WTC11 (cell line): ENCODE measurements at regions not wholly inside any gene's neighbourhood (a gene's known extent, or its start where the extent isn't known, plus 50 kb on each side); places are given as distances from the start of the nearest gene placed in this dataset.

ENCODE experiments used
- ATAC-seq: fragments of 200-7000 bp; cut with Tn5 transposase; 2 replicates; pipeline ENCODE4 v1.10.0; 2021; ENCODE audit warnings: mild to moderate bottlenecking, moderate library complexity
- CTCF ChIA-PET: fragments of 300-600 bp; sonication (Branson Sonifier 250); formaldehyde crosslinking; loops from one replicate; lab custom pipeline; 2021; ENCODE audit warnings: antibody characterized with exemption; lab: Charles Lee
- POLR2A ChIA-PET: fragments of 350-600 bp; sonication (Branson Sonifier 250); formaldehyde crosslinking; loops from one replicate; lab custom pipeline; 2021; ENCODE audit warnings: antibody characterized with exemption; lab: Charles Lee
- DNase-seq: peaks from one replicate; pipeline ENCODE4 v3.0.0; 2021; ENCODE audit warnings: low spot score
- H3K27ac Mint-ChIP-seq: 2 replicates; pipeline ENCODE4 v1.8.0; 2021; ENCODE audit warnings: mixed read lengths
- H3K27me3 Mint-ChIP-seq: 2 replicates; pipeline ENCODE4 v1.8.0; 2021; ENCODE audit warnings: low read depth, mild to moderate bottlenecking, moderate library complexity, mixed read lengths
- H3K36me3 Mint-ChIP-seq: 2 replicates; pipeline ENCODE4 v1.8.0; 2021; ENCODE audit warnings: mixed read lengths
- H3K4me1 Mint-ChIP-seq: 2 replicates; pipeline ENCODE4 v1.8.0; 2022; ENCODE audit warnings: mixed read lengths
- H3K4me3 Mint-ChIP-seq: 2 replicates; pipeline ENCODE4 v1.8.0; 2021; ENCODE audit warnings: mild to moderate bottlenecking, moderate library complexity, mixed read lengths
- H3K9me3 Mint-ChIP-seq: 2 replicates; pipeline ENCODE4 v1.8.0; 2021; ENCODE audit warnings: mixed read lengths
- ESRRA ChIP-seq: sonication (generic); formaldehyde crosslinking; IDR thresholded peaks from 2 replicates; pipeline ENCODE4 v1.8.1; 2022; ENCODE audit warnings: mild to moderate bottlenecking, missing genetic modification reagents, borderline replicate concordance
- JUN ChIP-seq: sonication (generic); formaldehyde crosslinking; IDR thresholded peaks from 2 replicates; pipeline ENCODE4 v1.8.0; 2023; ENCODE audit warnings: mild to moderate bottlenecking, missing genetic modification reagents
- KAT7 ChIP-seq: sonication (generic); formaldehyde crosslinking; IDR thresholded peaks from 2 replicates; pipeline ENCODE4 v1.8.1; 2023; ENCODE audit warnings: missing genetic modification reagents, mild to moderate bottlenecking, borderline replicate concordance
- NFATC4 ChIP-seq: fragments of 250-450 bp; sonication (Bioruptor Pico); IDR thresholded peaks from 2 replicates; pipeline ENCODE4 v1.9.0; 2021; ENCODE audit warnings: mild to moderate bottlenecking
- PREB ChIP-seq: sonication (generic); formaldehyde crosslinking; IDR thresholded peaks from 2 replicates; pipeline ENCODE4 v1.8.1; 2022; ENCODE audit warnings: mild to moderate bottlenecking, missing genetic modification reagents, moderate library complexity, borderline replicate concordance
- PRRX2 ChIP-seq: fragments of 250-450 bp; sonication (Bioruptor Pico); IDR thresholded peaks from 2 replicates; pipeline ENCODE4 v1.8.0; 2021; ENCODE audit warnings: mild to moderate bottlenecking
- SP1 ChIP-seq: sonication (generic); formaldehyde crosslinking; conservative IDR thresholded peaks from 2 replicates; pipeline ENCODE4 v1.8.1; 2022; ENCODE audit warnings: missing genetic modification reagents
- TEAD1 ChIP-seq: sonication (generic); formaldehyde crosslinking; IDR thresholded peaks from 2 replicates; pipeline ENCODE4 v1.8.0; 2022; ENCODE audit warnings: mild to moderate bottlenecking, missing genetic modification reagents
- TP53 ChIP-seq: sonication (generic); formaldehyde crosslinking; IDR thresholded peaks from 2 replicates; pipeline ENCODE4 v1.8.1; 2023; ENCODE audit warnings: mild to moderate bottlenecking, missing genetic modification reagents
- USF1 ChIP-seq: sonication (generic); formaldehyde crosslinking; IDR thresholded peaks from 2 replicates; pipeline ENCODE4 v1.8.0; 2022; ENCODE audit warnings: mild to moderate bottlenecking, missing genetic modification reagents
- ZMAT4 ChIP-seq: fragments of 250-450 bp; sonication (Bioruptor Pico); IDR thresholded peaks from 2 replicates; pipeline ENCODE4 v1.9.0; 2021; ENCODE audit warnings: mild to moderate bottlenecking
- ZNF263 ChIP-seq: sonication (generic); formaldehyde crosslinking; IDR thresholded peaks from 2 replicates; pipeline ENCODE4 v1.8.1; 2022; ENCODE audit warnings: low read depth, mild to moderate bottlenecking, moderate library complexity, missing genetic modification reagents
- ZNF416 ChIP-seq: fragments of 250-450 bp; sonication (Bioruptor Pico); IDR thresholded peaks from 2 replicates; pipeline ENCODE4 v1.9.0; 2021; ENCODE audit warnings: mild to moderate bottlenecking, inconsistent platforms
- ZNF425 ChIP-seq: fragments of 250-450 bp; sonication (Bioruptor Pico); conservative IDR thresholded peaks from 2 replicates; pipeline ENCODE4 v1.9.0; 2021; ENCODE audit warnings: mild to moderate bottlenecking
- ZNF532 ChIP-seq: fragments of 250-450 bp; sonication (Bioruptor Pico); IDR thresholded peaks from 2 replicates; pipeline ENCODE4 v1.9.0; 2021; ENCODE audit warnings: mild to moderate bottlenecking, borderline replicate concordance
- ZNF671 ChIP-seq: fragments of 250-450 bp; sonication (Bioruptor Pico); IDR thresholded peaks from 2 replicates; pipeline ENCODE4 v1.8.0; 2021; ENCODE audit warnings: mild to moderate bottlenecking

GRCh38 chr2:238515377-238515776 is 88.7 kb downstream of the ASB1 start (continued):
- TF ChIP-seq ZNF425 (CRISPR knock-in tag) (no peak), ZNF532 (no peak), TP53 (CRISPR knock-in tag) (no peak)
- TF ChIP-seq, all 79 proteins: peak for 0

- ATAC-seq (no peak), DNase-seq (no peak)
- no peak overlapping the region for H3K4me3 Mint-ChIP-seq
- peaks cover 3% of the 10 kb centered on the region for H3K36me3 Mint-ChIP-seq
- no peaks in the 10 kb centered on the region for H3K4me1 Mint-ChIP-seq
- H3K27me3 Mint-ChIP-seq: no peaks in the 10 kb centered on the region
- no peak for TF ChIP-seq USF1 (CRISPR knock-in tag)
- ChIA-PET CTCF (interaction anchor here (1.1 to 1.7 kb wide), 2 partner anchors 149 to 237 kb away, joined by 3 to 4 read pairs; no protein-coding TSS in a partner anchor), POLR2A (no interaction called here)
- no peak overlapping the region for H3K27ac Mint-ChIP-seq
- peaks cover 21% of the 10 kb centered on the region for H3K9me3 Mint-ChIP-seq
Measured at GRCh38 chr2:238517209-238517608, 90.5 kb downstream of the ASB1 start.

- H3K36me3 Mint-ChIP-seq: peaks cover 3% of the 10 kb centered on the region
- peaks cover 21% of the 10 kb centered on the region for H3K9me3 Mint-ChIP-seq
- no peaks in the 10 kb centered on the region for H3K27me3 Mint-ChIP-seq
- no peaks in the 10 kb centered on the region for H3K4me1 Mint-ChIP-seq
- DNase-seq (no peak), ATAC-seq (no peak)
- POLR2A ChIA-PET: no interaction called here
- H3K4me3 Mint-ChIP-seq: no peak overlapping the region
- CTCF ChIA-PET: interaction anchor here (1.0 to 1.1 kb wide), 2 partner anchors 9 to 221 kb away, joined by 3 to 4 read pairs; no protein-coding TSS in a partner anchor
- no peak for TF ChIP-seq ZNF263
- no peak for TF ChIP-seq JUN (CRISPR knock-in tag)
- no peak for TF ChIP-seq PRRX2 (CRISPR knock-in tag)
- no peak for TF ChIP-seq ESRRA
- TF ChIP-seq ZNF416: no peak
- no peak for TF ChIP-seq PREB
- TF ChIP-seq NFATC4 (CRISPR knock-in tag): no peak
- no peak for TF ChIP-seq SP1 (CRISPR knock-in tag)
- TF ChIP-seq USF1 (CRISPR knock-in tag): no peak
- no peak for TF ChIP-seq TEAD1 (CRISPR knock-in tag)
- TF ChIP-seq ZMAT4: no peak
- TF ChIP-seq KAT7: no peak
- no peak for TF ChIP-seq ZNF671 (CRISPR knock-in tag)
- H3K27ac Mint-ChIP-seq: no peak overlapping the region
Measured at GRCh38 chr2:238518172-238518820, 91.6 kb downstream of the ASB1 start.
